Liver (tissue), 8 donors: ENCODE measurements at regions not wholly inside any gene's neighbourhood (a gene's known extent, or its start where the extent isn't known, plus 50 kb on each side); places are given as distances from the start of the nearest gene placed in this dataset.

Experiments used
- DNase-seq: peaks from one replicate; pipeline ENCODE4 v3.0.0-alpha.2; 2017; ENCODE audit warnings: low spot score
- H3K27ac ChIP-seq, 2 donors: one replicate each; pipeline ENCODE4 v1.7.0; 2013; ENCODE audit warnings: inconsistent platforms in 2 of 2, low read length in 2 of 2, control low read depth in 1 of 2, low read depth in 1 of 2, mild to moderate bottlenecking in 1 of 2
- H3K27me3 ChIP-seq, 4 donors: one replicate each; pipeline versions ENCODE4 v1.6.1 to v1.7.0; 2013; ENCODE audit warnings: low read length in 3 of 4, inconsistent platforms in 1 of 4, mild to moderate bottlenecking in 1 of 4, moderate library complexity in 1 of 4; ENCODE audit not compliant: control insufficient read depth in 4 of 4, insufficient read depth in 4 of 4
- H3K36me3 ChIP-seq, 4 donors: one replicate each; pipeline versions ENCODE4 v1.6.1 to v1.7.0; 2013; ENCODE audit warnings: low read length in 3 of 4, mild to moderate bottlenecking in 3 of 4, low read depth in 1 of 4, moderate library complexity in 1 of 4; ENCODE audit not compliant: control insufficient read depth in 4 of 4, insufficient read depth in 3 of 4
- H3K4me1 ChIP-seq, 4 donors: one replicate each; pipeline versions ENCODE4 v1.6.1 to v1.7.0; 2013; ENCODE audit warnings: low read length in 3 of 4, mild to moderate bottlenecking in 3 of 4, moderate library complexity in 1 of 4; ENCODE audit not compliant: control insufficient read depth in 4 of 4, insufficient read depth in 4 of 4
- H3K4me3 ChIP-seq, 3 donors: one replicate each; pipeline versions ENCODE4 v1.6.1 to v1.7.0; 2013; ENCODE audit warnings: low read length in 3 of 3, control low read depth in 1 of 3, low read depth in 1 of 3, mild to moderate bottlenecking in 1 of 3
- H3K9ac ChIP-seq, 2 donors: one replicate each; pipeline ENCODE4 v1.7.0; 2013; ENCODE audit warnings: low read length in 2 of 2, mild to moderate bottlenecking in 2 of 2, moderate library complexity in 2 of 2, control low read depth in 1 of 2, low read depth in 1 of 2
- H3K9me3 ChIP-seq, 4 donors: one replicate each; pipeline versions ENCODE4 v1.6.1 to v1.7.0; 2013; ENCODE audit warnings: low read length in 3 of 4; ENCODE audit not compliant: control insufficient read depth in 4 of 4
- EGR1 ChIP-seq, 2 donors: IDR thresholded peaks; 2 replicates each; pipeline ENCODE4 v1.6.1; 2016 to 2018; ENCODE audit warnings: antibody characterized with exemption in 2 of 2, low read depth in 2 of 2
- FOXA1 ChIP-seq: IDR thresholded peaks from 2 replicates; pipeline ENCODE4 v1.6.1; 2016; ENCODE audit warnings: antibody characterized with exemption
- FOXA2 ChIP-seq: IDR thresholded peaks from 2 replicates; pipeline ENCODE4 v1.6.1; 2016; ENCODE audit warnings: antibody characterized with exemption
- HNF4A ChIP-seq, 2 donors: conservative IDR thresholded peaks; 2 replicates each; pipeline ENCODE4 v1.6.1; 2016; ENCODE audit warnings: antibody characterized with exemption in 2 of 2, mild to moderate bottlenecking in 2 of 2
- HNF4G ChIP-seq: IDR thresholded peaks from 2 replicates; pipeline ENCODE4 v1.6.1; 2016; ENCODE audit warnings: antibody characterized with exemption
- JUND ChIP-seq, 2 donors: IDR thresholded peaks; 2 replicates each; pipeline ENCODE4 v1.6.1; 2016; ENCODE audit warnings: antibody characterized with exemption in 2 of 2
- NR2F2 ChIP-seq: IDR thresholded peaks from 2 replicates; pipeline ENCODE4 v1.6.1; 2016; ENCODE audit warnings: antibody characterized with exemption
- RAD21 ChIP-seq, 2 donors: IDR thresholded peaks; 2 replicates each; pipeline ENCODE4 v1.6.1; 2016; ENCODE audit warnings: antibody characterized with exemption in 2 of 2, mild to moderate bottlenecking in 2 of 2
- RXRA ChIP-seq, 2 donors: IDR thresholded peaks; 2 replicates each; pipeline ENCODE4 v1.6.1; 2017 to 2018; ENCODE audit warnings: antibody characterized with exemption in 2 of 2, mild to moderate bottlenecking in 1 of 2
- SP1 ChIP-seq: IDR thresholded peaks from 2 replicates; pipeline ENCODE4 v1.6.1; 2018; ENCODE audit warnings: antibody characterized with exemption, mild to moderate bottlenecking
- YY1 ChIP-seq: IDR thresholded peaks from 2 replicates; pipeline ENCODE4 v1.6.1; 2016; ENCODE audit warnings: antibody characterized with exemption, mild to moderate bottlenecking
- WGBS: extraction: QIAGEN DNeasy Blood & Tissue Kit; methylation state at CpG from one replicate; pipeline ENCODE4 v1.1.7; 2013; 5-methylcytosine and 5-hydroxymethylcytosine counted together
- TF ChIP-seq, protein P1 (sequence below): IDR thresholded peaks from 2 replicates; pipeline ENCODE4 v1.6.1; 2016; ENCODE audit warnings: antibody characterized with exemption, mild to moderate bottlenecking
- TF ChIP-seq, protein P2 (sequence below): fragments of 150-350 bp; IDR thresholded peaks from 2 replicates; pipeline ENCODE4 v1.5.1; 2017; ENCODE audit warnings: improper control_type of control experiment, low read depth, low read length; ENCODE audit not compliant: missing input control
- TF ChIP-seq, protein P3 (sequence below): IDR thresholded peaks from 2 replicates; pipeline ENCODE4 v1.6.1; 2016; ENCODE audit warnings: antibody characterized with exemption
- TF ChIP-seq, protein P4 (sequence below): IDR thresholded peaks from 2 replicates; pipeline ENCODE4 v1.6.1; 2016; ENCODE audit warnings: antibody characterized with exemption
- TF ChIP-seq, protein P5 (sequence below): IDR thresholded peaks from 2 replicates; pipeline ENCODE4 v1.6.1; 2016; ENCODE audit warnings: antibody characterized with exemption
- donor health status: healthy.
- donor health status: healthy.
- donor health status: healthy.
- donor health status: healthy.
- donor health status: healthy.

DNA sequence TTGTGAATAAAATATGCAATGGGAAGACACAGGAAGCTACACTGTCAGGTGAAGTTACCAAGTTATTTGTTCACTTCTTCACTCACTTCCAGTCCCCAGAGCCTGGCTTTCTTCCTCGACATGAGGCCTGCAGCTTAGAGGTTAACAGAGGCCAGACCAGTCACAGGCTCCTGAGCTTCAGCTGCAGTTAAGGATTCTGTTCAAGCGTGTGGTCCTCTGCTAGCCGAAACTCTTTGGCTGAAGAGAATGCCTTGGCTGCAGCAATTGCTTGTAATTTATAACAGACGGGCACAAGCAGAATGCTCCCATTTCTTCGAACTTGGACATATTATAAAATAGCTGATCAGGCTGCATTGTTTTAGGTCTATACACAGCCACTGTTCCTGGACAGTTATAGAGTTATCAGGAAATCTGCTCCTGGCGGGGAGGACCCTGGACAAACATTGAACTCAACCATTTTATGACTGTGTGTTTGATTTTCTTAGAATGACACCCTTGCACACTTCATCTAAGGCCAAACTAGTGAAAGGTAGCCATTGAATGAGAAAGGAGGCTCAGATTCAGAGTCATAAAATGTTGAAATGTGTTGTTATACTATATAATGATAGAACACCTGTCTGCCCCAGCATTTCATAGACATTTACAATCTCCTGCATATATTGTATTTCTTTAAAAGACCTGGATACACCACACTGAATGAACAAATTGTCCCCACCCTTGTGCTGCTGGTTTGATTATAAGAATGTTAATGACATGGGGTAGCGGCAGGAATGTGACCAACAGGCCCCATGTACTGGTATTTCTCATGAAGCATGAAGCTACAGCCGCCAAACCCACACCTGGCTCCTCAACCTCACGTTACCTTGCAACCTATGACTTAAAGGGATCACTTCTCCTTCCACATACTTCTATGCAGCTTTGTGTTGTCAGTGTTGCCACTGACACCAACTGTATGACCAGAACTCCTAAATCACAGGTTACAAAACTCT, 153.6 kb downstream of the TDRD15 start:
- Histone ChIP-seq H3K36me3 (no peaks in the 10 kb centered on the region), H3K4me3 (no peak overlapping the region), H3K9me3 (no peaks in the 10 kb centered on the region), H3K27ac (no peak overlapping the region), H3K27me3 (no peaks in the 10 kb centered on the region), H3K9ac (no peak overlapping the region), H3K4me1 (no peaks in the 10 kb centered on the region)
- no peak for DNase-seq
- WGBS = 87% methylated on average over 9 of the region's 9 CpGs
- TF ChIP-seq, protein P1, sequence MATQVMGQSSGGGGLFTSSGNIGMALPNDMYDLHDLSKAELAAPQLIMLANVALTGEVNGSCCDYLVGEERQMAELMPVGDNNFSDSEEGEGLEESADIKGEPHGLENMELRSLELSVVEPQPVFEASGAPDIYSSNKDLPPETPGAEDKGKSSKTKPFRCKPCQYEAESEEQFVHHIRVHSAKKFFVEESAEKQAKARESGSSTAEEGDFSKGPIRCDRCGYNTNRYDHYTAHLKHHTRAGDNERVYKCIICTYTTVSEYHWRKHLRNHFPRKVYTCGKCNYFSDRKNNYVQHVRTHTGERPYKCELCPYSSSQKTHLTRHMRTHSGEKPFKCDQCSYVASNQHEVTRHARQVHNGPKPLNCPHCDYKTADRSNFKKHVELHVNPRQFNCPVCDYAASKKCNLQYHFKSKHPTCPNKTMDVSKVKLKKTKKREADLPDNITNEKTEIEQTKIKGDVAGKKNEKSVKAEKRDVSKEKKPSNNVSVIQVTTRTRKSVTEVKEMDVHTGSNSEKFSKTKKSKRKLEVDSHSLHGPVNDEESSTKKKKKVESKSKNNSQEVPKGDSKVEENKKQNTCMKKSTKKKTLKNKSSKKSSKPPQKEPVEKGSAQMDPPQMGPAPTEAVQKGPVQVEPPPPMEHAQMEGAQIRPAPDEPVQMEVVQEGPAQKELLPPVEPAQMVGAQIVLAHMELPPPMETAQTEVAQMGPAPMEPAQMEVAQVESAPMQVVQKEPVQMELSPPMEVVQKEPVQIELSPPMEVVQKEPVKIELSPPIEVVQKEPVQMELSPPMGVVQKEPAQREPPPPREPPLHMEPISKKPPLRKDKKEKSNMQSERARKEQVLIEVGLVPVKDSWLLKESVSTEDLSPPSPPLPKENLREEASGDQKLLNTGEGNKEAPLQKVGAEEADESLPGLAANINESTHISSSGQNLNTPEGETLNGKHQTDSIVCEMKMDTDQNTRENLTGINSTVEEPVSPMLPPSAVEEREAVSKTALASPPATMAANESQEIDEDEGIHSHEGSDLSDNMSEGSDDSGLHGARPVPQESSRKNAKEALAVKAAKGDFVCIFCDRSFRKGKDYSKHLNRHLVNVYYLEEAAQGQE = no peak
- TF ChIP-seq, protein P2, sequence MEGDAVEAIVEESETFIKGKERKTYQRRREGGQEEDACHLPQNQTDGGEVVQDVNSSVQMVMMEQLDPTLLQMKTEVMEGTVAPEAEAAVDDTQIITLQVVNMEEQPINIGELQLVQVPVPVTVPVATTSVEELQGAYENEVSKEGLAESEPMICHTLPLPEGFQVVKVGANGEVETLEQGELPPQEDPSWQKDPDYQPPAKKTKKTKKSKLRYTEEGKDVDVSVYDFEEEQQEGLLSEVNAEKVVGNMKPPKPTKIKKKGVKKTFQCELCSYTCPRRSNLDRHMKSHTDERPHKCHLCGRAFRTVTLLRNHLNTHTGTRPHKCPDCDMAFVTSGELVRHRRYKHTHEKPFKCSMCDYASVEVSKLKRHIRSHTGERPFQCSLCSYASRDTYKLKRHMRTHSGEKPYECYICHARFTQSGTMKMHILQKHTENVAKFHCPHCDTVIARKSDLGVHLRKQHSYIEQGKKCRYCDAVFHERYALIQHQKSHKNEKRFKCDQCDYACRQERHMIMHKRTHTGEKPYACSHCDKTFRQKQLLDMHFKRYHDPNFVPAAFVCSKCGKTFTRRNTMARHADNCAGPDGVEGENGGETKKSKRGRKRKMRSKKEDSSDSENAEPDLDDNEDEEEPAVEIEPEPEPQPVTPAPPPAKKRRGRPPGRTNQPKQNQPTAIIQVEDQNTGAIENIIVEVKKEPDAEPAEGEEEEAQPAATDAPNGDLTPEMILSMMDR = no peak
- TF ChIP-seq HNF4A (conservative IDR thresholded peaks at IDR 0.05) (no peak), SP1 (no peak), FOXA1 (no peak), HNF4G (no peak), FOXA2 (no peak), NR2F2 (no peak), JUND (IDR thresholded peaks at IDR 0.05) (no peak), RXRA (IDR thresholded peaks at IDR 0.05) (no peak), YY1 (no peak)
- TF ChIP-seq, protein P3, sequence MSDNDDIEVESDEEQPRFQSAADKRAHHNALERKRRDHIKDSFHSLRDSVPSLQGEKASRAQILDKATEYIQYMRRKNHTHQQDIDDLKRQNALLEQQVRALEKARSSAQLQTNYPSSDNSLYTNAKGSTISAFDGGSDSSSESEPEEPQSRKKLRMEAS = no peak
- TF ChIP-seq, protein P4, sequence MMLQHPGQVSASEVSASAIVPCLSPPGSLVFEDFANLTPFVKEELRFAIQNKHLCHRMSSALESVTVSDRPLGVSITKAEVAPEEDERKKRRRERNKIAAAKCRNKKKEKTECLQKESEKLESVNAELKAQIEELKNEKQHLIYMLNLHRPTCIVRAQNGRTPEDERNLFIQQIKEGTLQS = no peak
- TF ChIP-seq, protein P5, sequence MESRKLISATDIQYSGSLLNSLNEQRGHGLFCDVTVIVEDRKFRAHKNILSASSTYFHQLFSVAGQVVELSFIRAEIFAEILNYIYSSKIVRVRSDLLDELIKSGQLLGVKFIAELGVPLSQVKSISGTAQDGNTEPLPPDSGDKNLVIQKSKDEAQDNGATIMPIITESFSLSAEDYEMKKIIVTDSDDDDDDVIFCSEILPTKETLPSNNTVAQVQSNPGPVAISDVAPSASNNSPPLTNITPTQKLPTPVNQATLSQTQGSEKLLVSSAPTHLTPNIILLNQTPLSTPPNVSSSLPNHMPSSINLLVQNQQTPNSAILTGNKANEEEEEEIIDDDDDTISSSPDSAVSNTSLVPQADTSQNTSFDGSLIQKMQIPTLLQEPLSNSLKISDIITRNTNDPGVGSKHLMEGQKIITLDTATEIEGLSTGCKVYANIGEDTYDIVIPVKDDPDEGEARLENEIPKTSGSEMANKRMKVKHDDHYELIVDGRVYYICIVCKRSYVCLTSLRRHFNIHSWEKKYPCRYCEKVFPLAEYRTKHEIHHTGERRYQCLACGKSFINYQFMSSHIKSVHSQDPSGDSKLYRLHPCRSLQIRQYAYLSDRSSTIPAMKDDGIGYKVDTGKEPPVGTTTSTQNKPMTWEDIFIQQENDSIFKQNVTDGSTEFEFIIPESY = no peak

DNA sequence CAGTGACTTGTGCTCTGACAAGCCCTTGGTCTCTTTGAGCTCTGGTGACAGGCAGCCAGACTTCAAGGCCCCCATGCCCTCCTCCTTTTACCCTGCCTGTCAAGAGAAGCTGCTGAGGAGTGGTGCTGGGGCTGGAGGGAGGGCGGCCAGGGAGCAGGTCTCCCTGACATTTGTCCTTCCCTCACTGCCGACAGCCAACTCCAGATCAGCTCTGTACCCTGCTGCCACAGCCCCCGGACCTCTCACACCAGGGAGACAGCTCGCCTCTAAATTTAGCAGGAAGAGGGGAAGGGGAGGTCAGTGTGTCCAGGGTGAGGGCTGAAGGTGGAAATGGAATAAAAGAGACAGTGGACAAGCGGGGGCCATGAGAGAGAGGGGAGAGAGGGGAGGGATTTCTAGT, 155.8 kb downstream of the TDRD15 start:
- H3K27ac ChIP-seq = no peak overlapping the region
- no peak for DNase-seq
- H3K4me1 ChIP-seq = no peaks in the 10 kb centered on the region
- TF ChIP-seq RAD21 (IDR thresholded peaks at IDR 0.05) (no peak), JUND (IDR thresholded peaks at IDR 0.05) (no peak), EGR1 (IDR thresholded peaks at IDR 0.05; ENCODE audit: low read depth in 2 of 2) (no peak), NR2F2 (no peak)
- TF ChIP-seq, protein P1 = no peak
- TF ChIP-seq, protein P5 = no peak
- WGBS = 76% methylated on average over 5 of the region's 5 CpGs
- no peaks in the 10 kb centered on the region for H3K9me3 ChIP-seq
- H3K9ac ChIP-seq = no peak overlapping the region
- H3K4me3 ChIP-seq = no peak overlapping the region
- no peaks in the 10 kb centered on the region for H3K27me3 ChIP-seq
- H3K36me3 ChIP-seq = no peaks in the 10 kb centered on the region
